ENCODE measurements at regions not wholly inside any gene's neighbourhood (a gene's known extent, or its start where the extent isn't known, plus 50 kb on each side); places are given as distances from the start of the nearest gene placed in this dataset.

DNA sequence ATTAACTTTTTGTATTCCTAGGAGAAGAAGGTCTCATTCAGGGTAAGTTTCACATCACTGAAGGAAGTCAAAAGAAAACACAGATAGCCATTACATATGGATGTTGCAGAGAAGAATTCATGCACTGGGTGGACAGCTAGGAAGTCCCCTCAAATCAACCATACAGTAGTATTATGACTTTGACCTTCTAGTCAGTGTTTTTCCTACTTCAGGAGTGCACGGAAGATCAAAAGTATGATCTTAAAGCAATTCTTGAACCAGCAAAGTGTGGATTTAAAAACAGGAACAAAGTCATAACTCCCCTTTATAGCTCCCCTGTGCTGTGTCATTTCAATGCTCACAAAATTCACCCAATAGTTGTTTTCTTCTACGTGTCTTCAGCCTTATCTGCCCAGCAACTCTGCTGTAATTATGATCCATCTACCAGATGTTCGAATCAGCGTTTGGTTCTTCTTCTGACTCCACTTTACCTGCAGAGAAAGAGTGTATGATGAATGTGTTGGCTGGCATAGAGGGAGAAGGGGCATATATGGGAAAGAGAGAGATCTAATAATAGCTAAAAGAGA, 118.1 kb upstream of the MEIS2 start:
- Histone ChIP-seq H3K4me3 (ENCODE audit: low read depth, low read length) (no peak overlapping the region), H3K36me3 (ENCODE audit: control insufficient read depth, insufficient read depth, low read length) (no peaks in the 10 kb centered on the region), H3K27me3 (ENCODE audit: control insufficient read depth, insufficient read depth, low read length) (no peaks in the 10 kb centered on the region)
- ChIA-PET POLR2A (no interaction called here), CTCF (interaction anchor here (1.5 kb wide), 1 partner anchor 10 kb away, joined by 3 read pairs; no protein-coding TSS in a partner anchor)
- TF ChIP-seq, protein P1, sequence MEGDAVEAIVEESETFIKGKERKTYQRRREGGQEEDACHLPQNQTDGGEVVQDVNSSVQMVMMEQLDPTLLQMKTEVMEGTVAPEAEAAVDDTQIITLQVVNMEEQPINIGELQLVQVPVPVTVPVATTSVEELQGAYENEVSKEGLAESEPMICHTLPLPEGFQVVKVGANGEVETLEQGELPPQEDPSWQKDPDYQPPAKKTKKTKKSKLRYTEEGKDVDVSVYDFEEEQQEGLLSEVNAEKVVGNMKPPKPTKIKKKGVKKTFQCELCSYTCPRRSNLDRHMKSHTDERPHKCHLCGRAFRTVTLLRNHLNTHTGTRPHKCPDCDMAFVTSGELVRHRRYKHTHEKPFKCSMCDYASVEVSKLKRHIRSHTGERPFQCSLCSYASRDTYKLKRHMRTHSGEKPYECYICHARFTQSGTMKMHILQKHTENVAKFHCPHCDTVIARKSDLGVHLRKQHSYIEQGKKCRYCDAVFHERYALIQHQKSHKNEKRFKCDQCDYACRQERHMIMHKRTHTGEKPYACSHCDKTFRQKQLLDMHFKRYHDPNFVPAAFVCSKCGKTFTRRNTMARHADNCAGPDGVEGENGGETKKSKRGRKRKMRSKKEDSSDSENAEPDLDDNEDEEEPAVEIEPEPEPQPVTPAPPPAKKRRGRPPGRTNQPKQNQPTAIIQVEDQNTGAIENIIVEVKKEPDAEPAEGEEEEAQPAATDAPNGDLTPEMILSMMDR (IDR thresholded peaks at IDR 0.05; ENCODE audit: insufficient read depth, low read depth, low read length): no peak
- DNase-seq (ENCODE audit: low read depth): no peak

DNA sequence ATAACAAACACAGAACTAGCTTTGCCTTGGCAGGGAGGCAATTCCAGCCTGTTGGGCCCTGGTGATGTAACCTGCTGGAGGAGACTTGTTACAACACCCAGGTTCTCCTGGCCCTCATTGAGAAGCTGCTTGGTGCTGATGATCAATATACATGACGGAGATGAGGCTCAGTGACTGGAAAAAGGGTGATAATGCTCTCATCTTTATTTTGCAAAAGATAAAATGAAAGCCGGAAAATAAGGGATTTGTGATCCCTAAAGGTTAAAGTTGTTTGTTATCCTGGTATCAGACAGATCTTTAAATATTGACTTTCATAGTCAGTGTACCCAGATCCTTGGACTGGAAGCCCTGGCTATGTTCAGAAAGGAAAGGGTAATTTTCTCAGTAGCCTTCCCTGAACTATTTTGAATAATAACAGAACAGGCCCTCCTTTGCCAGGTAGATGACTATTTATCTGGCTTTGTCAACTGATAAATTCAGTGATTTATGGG, 118.9 kb upstream of the MEIS2 start:
- CTCF ChIA-PET: interaction anchor here (1.5 kb wide), 1 partner anchor 9 kb away, joined by 3 read pairs; no protein-coding TSS in a partner anchor

DNA sequence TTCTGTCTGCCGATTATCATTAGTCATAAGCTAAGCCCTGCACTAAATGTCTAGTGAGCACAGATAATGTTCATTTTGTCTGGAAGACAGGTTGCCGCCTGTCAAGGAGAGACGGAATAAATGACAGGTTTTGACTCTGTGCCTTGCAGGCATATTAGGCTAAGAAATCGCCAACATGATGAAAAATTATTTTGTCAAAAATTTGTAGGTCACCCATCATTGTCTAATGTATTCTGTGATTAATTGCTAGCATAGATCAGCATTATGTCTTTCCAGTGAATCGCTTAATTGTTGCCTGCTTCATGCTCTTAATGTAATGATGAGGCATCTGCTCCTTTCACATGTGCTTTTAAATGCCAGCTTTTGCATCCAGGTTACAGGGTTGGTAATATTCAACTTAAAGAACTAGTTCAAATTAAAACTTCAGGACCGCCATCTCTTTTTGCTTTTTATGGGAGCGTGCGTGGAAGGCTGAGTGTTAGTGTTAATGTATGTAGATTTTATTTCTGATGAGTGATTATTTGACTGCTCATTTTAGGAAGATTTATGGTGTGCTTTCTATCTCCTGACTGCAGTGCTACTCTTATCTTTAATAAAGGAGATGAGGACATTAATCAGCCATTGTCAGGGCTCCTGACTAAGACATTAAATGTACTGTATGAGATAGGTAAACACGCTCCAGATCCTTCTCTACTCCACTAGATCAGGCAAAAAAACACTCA, 120.8 kb upstream of the MEIS2 start:
- Histone ChIP-seq H3K36me3 (ENCODE audit: control insufficient read depth, insufficient read depth, low read length) (no peaks in the 10 kb centered on the region), H3K4me3 (ENCODE audit: low read depth, low read length) (no peak overlapping the region), H3K27me3 (ENCODE audit: control insufficient read depth, insufficient read depth, low read length) (no peaks in the 10 kb centered on the region)
- ChIA-PET POLR2A (no interaction called here), CTCF (no interaction called here)
- DNase-seq (ENCODE audit: low read depth): no peak
- TF ChIP-seq, protein P1 (IDR thresholded peaks at IDR 0.05; ENCODE audit: insufficient read depth, low read depth, low read length): no peak

More for the DNA sequence above, 118.9 kb upstream of the MEIS2 start:
- TF ChIP-seq, protein P1 (IDR thresholded peaks at IDR 0.05; ENCODE audit: insufficient read depth, low read depth, low read length): no peak
- Histone ChIP-seq H3K4me3 (ENCODE audit: low read depth, low read length) (no peak overlapping the region), H3K36me3 (ENCODE audit: control insufficient read depth, insufficient read depth, low read length) (no peaks in the 10 kb centered on the region), H3K27me3 (ENCODE audit: control insufficient read depth, insufficient read depth, low read length) (no peaks in the 10 kb centered on the region)
- POLR2A ChIA-PET: no interaction called here
- no peak for DNase-seq (ENCODE audit: low read depth)

DNA sequence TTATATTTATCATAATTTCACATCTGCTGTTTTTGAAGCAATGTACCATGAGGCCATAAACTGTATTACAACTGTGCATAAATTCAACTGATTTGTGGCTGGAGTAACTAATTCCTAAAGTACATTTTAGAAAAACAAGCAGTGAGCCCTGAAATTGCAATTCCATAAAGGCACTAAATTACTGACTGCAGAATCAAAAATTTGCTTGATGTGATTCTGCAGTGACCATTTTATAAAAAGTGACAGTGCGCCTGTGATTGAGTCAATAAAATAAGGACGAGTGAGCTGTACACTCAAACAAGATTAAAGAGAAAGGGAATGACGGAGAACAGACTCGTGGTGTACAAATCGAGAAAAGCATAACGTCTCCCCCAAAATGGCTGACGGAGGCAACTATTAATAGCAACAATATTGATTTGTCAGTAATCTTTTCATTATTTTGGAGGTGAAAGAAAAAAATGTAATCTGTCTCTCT, 121.4 kb upstream of the MEIS2 start:
- ChIA-PET POLR2A (no interaction called here), CTCF (no interaction called here)
- TF ChIP-seq, protein P1 (IDR thresholded peaks at IDR 0.05; ENCODE audit: insufficient read depth, low read depth, low read length): no peak
- H3K4me3 ChIP-seq (ENCODE audit: low read depth, low read length): no peak overlapping the region
- H3K27me3 ChIP-seq (ENCODE audit: control insufficient read depth, insufficient read depth, low read length): no peaks in the 10 kb centered on the region
- DNase-seq (ENCODE audit: low read depth): no peak
- no peaks in the 10 kb centered on the region for H3K36me3 ChIP-seq (ENCODE audit: control insufficient read depth, insufficient read depth, low read length)

DNA sequence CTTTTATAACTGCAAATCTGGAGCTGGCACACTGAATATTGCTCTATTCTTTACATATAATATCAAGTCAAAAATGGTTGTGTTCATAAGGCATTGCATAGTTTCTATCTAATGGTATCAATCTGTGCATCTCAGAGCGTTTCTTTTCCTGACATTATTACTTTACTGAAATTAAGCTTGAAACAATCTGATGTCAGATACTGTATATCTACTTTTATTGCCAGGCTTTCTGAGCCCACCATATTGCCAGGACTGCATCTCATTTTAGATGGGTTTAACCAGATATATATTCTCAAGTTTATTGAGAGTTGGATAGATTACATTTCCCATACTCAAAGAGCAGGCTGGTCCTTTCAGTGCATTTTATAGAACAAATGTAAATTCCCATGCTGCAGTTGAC, 122.7 kb upstream of the MEIS2 start:
- POLR2A ChIA-PET: no interaction called here
- no peak for DNase-seq (ENCODE audit: low read depth)
- Histone ChIP-seq H3K36me3 (ENCODE audit: control insufficient read depth, insufficient read depth, low read length) (no peaks in the 10 kb centered on the region), H3K27me3 (ENCODE audit: control insufficient read depth, insufficient read depth, low read length) (no peaks in the 10 kb centered on the region), H3K4me3 (ENCODE audit: low read depth, low read length) (no peak overlapping the region)
- TF ChIP-seq, protein P1 (IDR thresholded peaks at IDR 0.05; ENCODE audit: insufficient read depth, low read depth, low read length): no peak
- CTCF ChIA-PET: no interaction called here

Measured in BJ (cell line).